ENCODE measurements at regions not wholly inside any gene's neighbourhood (a gene's known extent, or its start where the extent isn't known, plus 50 kb on each side); places are given as distances from the start of the nearest gene placed in this dataset.

DNA sequence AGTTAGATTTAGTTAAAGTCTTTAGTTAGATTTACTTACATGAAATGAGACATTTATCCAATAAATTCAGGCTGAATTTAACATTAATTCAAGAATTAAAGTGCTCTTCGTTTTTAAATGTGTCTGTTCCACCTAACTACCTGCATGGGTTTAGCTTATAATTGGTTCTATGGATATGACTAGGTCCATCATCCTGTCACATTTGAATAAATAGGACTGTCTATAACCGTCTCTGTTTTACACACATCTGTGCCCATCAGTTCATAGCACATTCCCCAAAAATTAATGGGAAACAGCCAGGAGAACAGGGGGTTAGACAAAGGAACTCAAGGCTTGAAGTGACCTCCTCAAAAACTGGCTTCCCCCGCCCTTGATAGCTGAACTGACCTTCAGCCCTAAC lies 219.6 kb downstream of the MRPL39 start:
- TF ChIP-seq POLR2A (IDR thresholded peaks at IDR 0.05; ENCODE audit: low read depth, low read length): no peak
- TF ChIP-seq POLR2AphosphoS5 (IDR thresholded peaks at IDR 0.05; ENCODE audit: low read depth, low read length): no peak
- TF ChIP-seq SPI1 (IDR thresholded peaks at IDR 0.05; ENCODE audit: low read depth, low read length): no peak
